ENCODE measurements at regions not wholly inside any gene's neighbourhood (a gene's known extent, or its start where the extent isn't known, plus 50 kb on each side); places are given as distances from the start of the nearest gene placed in this dataset.

GRCh38 chr7:106597751-106598546, 63.0 kb downstream of the CCDC71L start:
- Histone ChIP-seq H2BK5ac (ENCODE audit: low read depth, low read length, poor library complexity) (no peak overlapping the region), H3K79me1 (ENCODE audit: low read length) (no peaks in the 10 kb centered on the region), H3K14ac (ENCODE audit: low read length) (no peak overlapping the region), H4K12ac (ENCODE audit: low read depth, low read length) (no peak overlapping the region), H3K27ac (ENCODE audit: low read depth, low read length) (no peak overlapping the region), H2BK12ac (ENCODE audit: low read length) (no peak overlapping the region), H3K18ac (ENCODE audit: low read length) (no peak overlapping the region), H2AK5ac (ENCODE audit: low read length) (no peak overlapping the region), H3K4me1 (ENCODE audit: control insufficient read depth in 1 of 2, insufficient read depth in 2 of 2, low read length in 2 of 2) (no peaks in the 10 kb centered on the region), H3K9ac (ENCODE audit: low read length) (no peak overlapping the region), H3K27me3 (ENCODE audit: insufficient read depth, low read length) (no peaks in the 10 kb centered on the region), H3K9me3 (ENCODE audit: insufficient read depth, low read depth, low read length) (no peaks in the 10 kb centered on the region), H4K8ac (ENCODE audit: low read depth, low read length) (no peak overlapping the region), H3K79me2 (ENCODE audit: control insufficient read depth, insufficient read depth, low read length, poor library complexity) (no peaks in the 10 kb centered on the region), H3K23ac (ENCODE audit: low read length) (no peak overlapping the region), H2AFZ (ENCODE audit: insufficient read depth, low read length, poor library complexity) (no peak overlapping the region), H3K36me3 (ENCODE audit: control insufficient read depth in 1 of 2, insufficient read depth in 2 of 2, low read length in 2 of 2) (no peaks in the 10 kb centered on the region), H3K4me2 (ENCODE audit: low read length) (no peak overlapping the region), H3K4me3 (ENCODE audit: low read depth, low read length) (no peak overlapping the region), H4K91ac (ENCODE audit: low read depth, low read length) (no peak overlapping the region), H2BK120ac (ENCODE audit: insufficient read depth, low read length, poor library complexity) (no peak overlapping the region), H3K4ac (ENCODE audit: low read depth, low read length) (no peak overlapping the region)
- DNase-seq: no peak
- no CpG with 5 or more reads among the region's 5 CpGs for WGBS (ENCODE audit: extremely low coverage, insufficient coverage, insufficient read length)

GRCh38 chr7:106597014-106597413, 63.9 kb downstream of the CCDC71L start:
- H4K91ac ChIP-seq (ENCODE audit: low read depth, low read length): no peak overlapping the region
- WGBS (ENCODE audit: extremely low coverage, insufficient coverage, insufficient read length): no CpG with 5 or more reads among the region's 2 CpGs
- H3K9ac ChIP-seq (ENCODE audit: low read length): no peak overlapping the region
- no peaks in the 10 kb centered on the region for H3K79me1 ChIP-seq (ENCODE audit: low read length)
- H3K4me1 ChIP-seq (ENCODE audit: control insufficient read depth in 1 of 2, insufficient read depth in 2 of 2, low read length in 2 of 2): no peaks in the 10 kb centered on the region
- no peak overlapping the region for H3K4ac ChIP-seq (ENCODE audit: low read depth, low read length)
- H3K4me2 ChIP-seq (ENCODE audit: low read length): no peak overlapping the region
- H3K27me3 ChIP-seq (ENCODE audit: insufficient read depth, low read length): no peaks in the 10 kb centered on the region
- H3K4me3 ChIP-seq (ENCODE audit: low read depth, low read length): no peak overlapping the region
- H2BK120ac ChIP-seq (ENCODE audit: insufficient read depth, low read length, poor library complexity): no peak overlapping the region
- H3K14ac ChIP-seq (ENCODE audit: low read length): no peak overlapping the region
- H4K8ac ChIP-seq (ENCODE audit: low read depth, low read length): no peak overlapping the region
- H3K18ac ChIP-seq (ENCODE audit: low read length): no peak overlapping the region
- H3K36me3 ChIP-seq (ENCODE audit: control insufficient read depth in 1 of 2, insufficient read depth in 2 of 2, low read length in 2 of 2): no peaks in the 10 kb centered on the region
- no peak overlapping the region for H2AK5ac ChIP-seq (ENCODE audit: low read length)
- no peak overlapping the region for H2AFZ ChIP-seq (ENCODE audit: insufficient read depth, low read length, poor library complexity)
- no peaks in the 10 kb centered on the region for H3K9me3 ChIP-seq (ENCODE audit: insufficient read depth, low read depth, low read length)
- no peak overlapping the region for H3K23ac ChIP-seq (ENCODE audit: low read length)
- H3K27ac ChIP-seq (ENCODE audit: low read depth, low read length): no peak overlapping the region
- no peak for DNase-seq
- H2BK5ac ChIP-seq (ENCODE audit: low read depth, low read length, poor library complexity): no peak overlapping the region
- no peaks in the 10 kb centered on the region for H3K79me2 ChIP-seq (ENCODE audit: control insufficient read depth, insufficient read depth, low read length, poor library complexity)
- H4K12ac ChIP-seq (ENCODE audit: low read depth, low read length): no peak overlapping the region
- no peak overlapping the region for H2BK12ac ChIP-seq (ENCODE audit: low read length)

GRCh38 chr7:106595922-106596321, 65.0 kb downstream of the CCDC71L start:
- Histone ChIP-seq H3K27me3 (ENCODE audit: insufficient read depth, low read length) (no peaks in the 10 kb centered on the region), H3K27ac (ENCODE audit: low read depth, low read length) (no peak overlapping the region), H3K4ac (ENCODE audit: low read depth, low read length) (no peak overlapping the region), H3K18ac (ENCODE audit: low read length) (no peak overlapping the region), H4K12ac (ENCODE audit: low read depth, low read length) (no peak overlapping the region), H2AFZ (ENCODE audit: insufficient read depth, low read length, poor library complexity) (no peak overlapping the region), H3K14ac (ENCODE audit: low read length) (no peak overlapping the region), H3K23ac (ENCODE audit: low read length) (no peak overlapping the region), H3K9me3 (ENCODE audit: insufficient read depth, low read depth, low read length) (no peaks in the 10 kb centered on the region), H3K36me3 (ENCODE audit: control insufficient read depth in 1 of 2, insufficient read depth in 2 of 2, low read length in 2 of 2) (no peaks in the 10 kb centered on the region), H3K9ac (ENCODE audit: low read length) (no peak overlapping the region), H3K79me2 (ENCODE audit: control insufficient read depth, insufficient read depth, low read length, poor library complexity) (no peaks in the 10 kb centered on the region), H3K79me1 (ENCODE audit: low read length) (peaks cover 5% of the 10 kb centered on the region), H2BK5ac (ENCODE audit: low read depth, low read length, poor library complexity) (no peak overlapping the region), H4K91ac (ENCODE audit: low read depth, low read length) (no peak overlapping the region), H3K4me1 (ENCODE audit: control insufficient read depth in 1 of 2, insufficient read depth in 2 of 2, low read length in 2 of 2) (peaks cover 0 to 5% of the 10 kb centered on the region in 2 experiments), H2BK120ac (ENCODE audit: insufficient read depth, low read length, poor library complexity) (no peak overlapping the region), H3K4me3 (ENCODE audit: low read depth, low read length) (no peak overlapping the region), H4K8ac (ENCODE audit: low read depth, low read length) (no peak overlapping the region), H2BK12ac (ENCODE audit: low read length) (no peak overlapping the region), H3K4me2 (ENCODE audit: low read length) (no peak overlapping the region), H2AK5ac (ENCODE audit: low read length) (no peak overlapping the region)
- no peak for DNase-seq
- WGBS (ENCODE audit: extremely low coverage, insufficient coverage, insufficient read length): no CpG with 5 or more reads among the region's 3 CpGs

GRCh38 chr7:106593028-106593417, 67.9 kb downstream of the CCDC71L start:
- Histone ChIP-seq H3K79me1 (ENCODE audit: low read length) (peaks cover 20% of the 10 kb centered on the region), H3K27ac (ENCODE audit: low read depth, low read length) (no peak overlapping the region), H2AK5ac (ENCODE audit: low read length) (no peak overlapping the region), H2BK5ac (ENCODE audit: low read depth, low read length, poor library complexity) (no peak overlapping the region), H3K9me3 (ENCODE audit: insufficient read depth, low read depth, low read length) (no peaks in the 10 kb centered on the region), H3K79me2 (ENCODE audit: control insufficient read depth, insufficient read depth, low read length, poor library complexity) (no peaks in the 10 kb centered on the region), H4K91ac (ENCODE audit: low read depth, low read length) (no peak overlapping the region), H3K14ac (ENCODE audit: low read length) (no peak overlapping the region), H3K4me2 (ENCODE audit: low read length) (no peak overlapping the region), H3K4ac (ENCODE audit: low read depth, low read length) (no peak overlapping the region), H3K36me3 (ENCODE audit: control insufficient read depth in 1 of 2, insufficient read depth in 2 of 2, low read length in 2 of 2) (no peaks in the 10 kb centered on the region), H3K4me3 (ENCODE audit: low read depth, low read length) (no peak overlapping the region), H3K9ac (ENCODE audit: low read length) (no peak overlapping the region), H2AFZ (ENCODE audit: insufficient read depth, low read length, poor library complexity) (no peak overlapping the region), H3K18ac (ENCODE audit: low read length) (no peak overlapping the region), H3K27me3 (ENCODE audit: insufficient read depth, low read length) (no peaks in the 10 kb centered on the region), H3K4me1 (ENCODE audit: control insufficient read depth in 1 of 2, insufficient read depth in 2 of 2, low read length in 2 of 2) (peaks cover 18 to 22% of the 10 kb centered on the region in 2 experiments), H2BK120ac (ENCODE audit: insufficient read depth, low read length, poor library complexity) (no peak overlapping the region), H3K23ac (ENCODE audit: low read length) (peak overlapping the region; percentile 53), H4K12ac (ENCODE audit: low read depth, low read length) (no peak overlapping the region), H4K8ac (ENCODE audit: low read depth, low read length) (no peak overlapping the region), H2BK12ac (ENCODE audit: low read length) (no peak overlapping the region)
- WGBS (ENCODE audit: extremely low coverage, insufficient coverage, insufficient read length): no CpG with 5 or more reads among the region's 2 CpGs
- DNase-seq: no peak
